B cell (primary cell): ENCODE measurements at regions not wholly inside any gene's neighbourhood (a gene's known extent, or its start where the extent isn't known, plus 50 kb on each side); places are given as distances from the start of the nearest gene placed in this dataset.

Source experiments
- CTCF ChIP-seq: fragments of 200-600 bp; IDR thresholded peaks from one replicate; pipeline ENCODE4 v1.8.0; 2022; ENCODE audit warnings: antibody characterized with exemption, mild to moderate bottlenecking
- EZH2 ChIP-seq: IDR thresholded peaks from 2 replicates; pipeline ENCODE4 v1.6.1; 2012; ENCODE audit warnings: borderline replicate concordance, low read depth, mild to moderate bottlenecking, moderate library complexity, low read length; ENCODE audit not compliant: insufficient read depth, poor library complexity, severe bottlenecking

GRCh38 chr10:8554574-8554973 is 500.1 kb downstream of the GATA3 start:
- no peak for TF ChIP-seq CTCF
- no peak for TF ChIP-seq EZH2
